GM12878 (cell line): ENCODE measurements at regions not wholly inside any gene's neighbourhood (a gene's known extent, or its start where the extent isn't known, plus 50 kb on each side); places are given as distances from the start of the nearest gene placed in this dataset.

ENCODE experiments used
- ATAC-seq: fragments of 200-7000 bp; cut with Tn5 transposase; 3 replicates; pipeline ENCODE4 v1.9.1; 2020; ENCODE audit warnings: mild to moderate bottlenecking, moderate library complexity
- BruUV-seq: library from RNA; stranded (reverse); fragments of 400-500 nt; replicated peaks from 2 replicates; lab custom pipeline; 2021; lab: Mats Ljungman, UMichigan
- CTCF ChIA-PET: fragments of 300-600 bp; sonication (Branson Sonifier 250); formaldehyde crosslinking; extraction: SDS; loops from one replicate; lab custom pipeline; 2021; ENCODE audit warnings: inconsistent platforms; lab: Yijun Ruan, JAX
- POLR2A ChIA-PET: fragments of 350-600 bp; formaldehyde crosslinking; extraction: SDS; loops from one replicate; lab custom pipeline; 2021; ENCODE audit warnings: inconsistent platforms; lab: Charles Lee
- RAD21 ChIA-PET: fragments of 300-600 bp; sonication (Branson Sonifier 250); formaldehyde crosslinking; loops from one replicate; lab custom pipeline; 2023; ENCODE audit warnings: antibody characterized with exemption; ENCODE audit not compliant: unreplicated experiment; lab: Charles Lee
- SMC1A ChIA-PET: fragments of 300-600 bp; sonication (Branson Sonifier 250); formaldehyde crosslinking; loops from one replicate; lab custom pipeline; 2023; ENCODE audit not compliant: unreplicated experiment, uncharacterized antibody; lab: Charles Lee
- DNase-seq: peaks from one replicate; pipeline ENCODE4 v3.0.0-alpha.2; 2011; ENCODE audit warnings: low read depth, low spot score
- FAIRE-seq: peaks from 3 replicates; lab custom pipeline; 2011; peaks lifted over from hg19 to GRCh38; lab: Jason Lieb, UNC
- H2AFZ ChIP-seq: 2 replicates; pipeline ENCODE4 v1.6.0; 2011; ENCODE audit warnings: low read depth, low read length, control low read depth; ENCODE audit not compliant: control insufficient read depth
- H3K27ac ChIP-seq: 2 replicates; pipeline ENCODE4 v1.5.1; 2011; ENCODE audit warnings: control low read depth; ENCODE audit not compliant: control insufficient read depth, insufficient read depth
- H3K27me3 ChIP-seq, 2 experiments: replicated peaks in 1 of 2; 2 replicates each; pipeline versions ENCODE4 v1.6.0 to v1.6.1; 2011; ENCODE audit warnings: low read length in 1 of 2; ENCODE audit not compliant: control insufficient read depth in 2 of 2, insufficient read depth in 2 of 2
- H3K36me3 ChIP-seq, 2 experiments: 2 replicates each; pipeline ENCODE4 v1.5.1; 2011; ENCODE audit warnings: low read length in 1 of 2; ENCODE audit not compliant: control insufficient read depth in 2 of 2, insufficient read depth in 2 of 2
- H3K4me1 ChIP-seq: 2 replicates; pipeline ENCODE4 v1.6.1; 2011; ENCODE audit warnings: mild to moderate bottlenecking, low read length, moderate library complexity, mixed read lengths; ENCODE audit not compliant: control insufficient read depth, insufficient read depth
- H3K4me2 ChIP-seq: 2 replicates; pipeline ENCODE4 v1.6.0; 2011; ENCODE audit warnings: control low read depth; ENCODE audit not compliant: control insufficient read depth, insufficient read depth
- H3K4me3 ChIP-seq: fragments of 200-600 bp; sonication (generic); 2 replicates; pipeline ENCODE4 v1.5.1; 2016
- H3K79me2 ChIP-seq: 2 replicates; pipeline ENCODE4 v1.6.0; 2011; ENCODE audit warnings: low read length; ENCODE audit not compliant: control insufficient read depth, insufficient read depth
- H3K9ac ChIP-seq: 2 replicates; pipeline ENCODE4 v1.8.0; 2011; ENCODE audit warnings: low read length, control low read depth, mixed read lengths; ENCODE audit not compliant: control insufficient read depth, insufficient read depth
- H3K9me3 ChIP-seq: replicated peaks from 3 replicates; pipeline ENCODE4 v1.5.1; 2011; ENCODE audit warnings: mild to moderate bottlenecking, low read length; ENCODE audit not compliant: control insufficient read depth, insufficient read depth
- H4K20me1 ChIP-seq: 2 replicates; pipeline ENCODE4 v1.6.0; 2011; ENCODE audit not compliant: control insufficient read depth, insufficient read depth
- ASH2L ChIP-seq: fragments of 300-600, 200-600 bp; sonication (generic); IDR thresholded peaks from 2 replicates; pipeline ENCODE4 v1.6.1; 2017; ENCODE audit warnings: low read depth, mild to moderate bottlenecking, borderline replicate concordance
- ATF3 ChIP-seq: IDR thresholded peaks from 2 replicates; pipeline ENCODE4 v1.6.1; 2011; ENCODE audit warnings: low read depth, mild to moderate bottlenecking, low read length, moderate library complexity, borderline replicate concordance; ENCODE audit errors: extremely low read depth
- BRCA1 ChIP-seq: IDR thresholded peaks from 2 replicates; pipeline ENCODE4 v1.6.1; 2011; ENCODE audit warnings: low read depth, low read length, improper control_type of control experiment
- CBX3 ChIP-seq: fragments of 200-600 bp; sonication (generic); IDR thresholded peaks from 2 replicates; pipeline ENCODE4 v1.6.1; 2016; ENCODE audit warnings: low read depth, borderline replicate concordance
- ETV6 ChIP-seq, 2 experiments: fragments of 450-650 bp in 1 of 2; IDR thresholded peaks in 1 of 2; conservative IDR thresholded peaks in 1 of 2; 2 replicates each; pipeline ENCODE4 v1.6.1; 2014; ENCODE audit warnings: antibody characterized with exemption in 1 of 2, borderline replicate concordance in 1 of 2, low read depth in 1 of 2, mild to moderate bottlenecking in 1 of 2, moderate library complexity in 1 of 2
- FOXK2 ChIP-seq: fragments of 450-650 bp; IDR thresholded peaks from 2 replicates; pipeline ENCODE4 v1.6.1; 2017; ENCODE audit warnings: mild to moderate bottlenecking, moderate library complexity
- JUND ChIP-seq: IDR thresholded peaks from 2 replicates; pipeline ENCODE4 v1.6.1; 2012; ENCODE audit warnings: low read depth, mild to moderate bottlenecking, low read length, improper control_type of control experiment, moderate library complexity
- NFXL1 ChIP-seq: fragments of 450-650 bp; IDR thresholded peaks from 2 replicates; pipeline ENCODE4 v1.6.1; 2017; ENCODE audit warnings: antibody characterized with exemption, mild to moderate bottlenecking, borderline replicate concordance
- SUPT20H ChIP-seq: IDR thresholded peaks from 2 replicates; pipeline ENCODE4 v1.6.1; 2011; ENCODE audit warnings: low read depth, mild to moderate bottlenecking, low read length, moderate library complexity, borderline replicate concordance; ENCODE audit not compliant: control insufficient read depth
- SUZ12 ChIP-seq: fragments of 200-600 bp; sonication (generic); IDR thresholded peaks from one replicate; pipeline ENCODE4 v1.6.1; 2018; ENCODE audit warnings: antibody characterized with exemption, mild to moderate bottlenecking; ENCODE audit not compliant: unreplicated experiment
- ZBED1 ChIP-seq: IDR thresholded peaks from 2 replicates; pipeline ENCODE4 v1.6.1; 2016; ENCODE audit warnings: borderline replicate concordance
- in situ Hi-C: fragments of 300-500 bp; cut with MboI; formaldehyde crosslinking; loops from 9 replicates; pipeline ENCODE4 v1.14.3; 2018; ENCODE audit warnings: mixed read lengths
- intact Hi-C: fragments of 100-400 bp; cut with micrococcal nuclease; formaldehyde crosslinking; loops from one replicate; pipeline ENCODE4 v1.14.2; 2022; ENCODE audit not compliant: unreplicated experiment
- TF ChIP-seq, protein P1 (sequence below): IDR thresholded peaks from 2 replicates; pipeline ENCODE4 v1.6.1; 2012; ENCODE audit warnings: low read depth, low read length, improper control_type of control experiment
- TF ChIP-seq, protein P2 (sequence below): IDR thresholded peaks from 2 replicates; pipeline ENCODE4 v1.6.1; 2012; ENCODE audit warnings: low read depth, low read length, improper control_type of control experiment
- TF ChIP-seq, protein P3 (sequence below): IDR thresholded peaks from 2 replicates; pipeline ENCODE4 v1.6.1; 2012; ENCODE audit warnings: mild to moderate bottlenecking, low read depth, low read length
- TF ChIP-seq, protein P4 (sequence below): fragments of 150-350 bp; IDR thresholded peaks from 2 replicates; pipeline ENCODE4 v1.6.1; 2016; ENCODE audit warnings: low read depth, low read length

- in situ Hi-C loops (no loop called here), intact Hi-C loops (no loop called here)
- no peak overlapping the region for H3K27ac ChIP-seq
- no peak overlapping the region for H3K9ac ChIP-seq
- DNase-seq (no peak), ATAC-seq (no peak), FAIRE-seq (no peak)
- no TSS peak for BruUV-seq
- H4K20me1 ChIP-seq = no peaks in the 10 kb centered on the region
- H3K4me3 ChIP-seq = no peak overlapping the region
- ChIA-PET SMC1A (no interaction called here), POLR2A (no interaction called here), CTCF (no interaction called here), RAD21 (interaction anchor here (0.8 kb wide), 1 partner anchor 199 kb away, joined by 3 read pairs; no protein-coding TSS in a partner anchor)
- no peaks in the 10 kb centered on the region for H3K79me2 ChIP-seq
- no peak overlapping the region for H2AFZ ChIP-seq
- no peaks in the 10 kb centered on the region for H3K36me3 ChIP-seq
- H3K9me3 ChIP-seq = no peaks in the 10 kb centered on the region
- no peak overlapping the region for H3K4me2 ChIP-seq
- H3K27me3 ChIP-seq = no peaks in the 10 kb centered on the region
- H3K4me1 ChIP-seq = no peaks in the 10 kb centered on the region
- TF ChIP-seq ATF3 (no peak), SUZ12 (no peak), SUPT20H (no peak), NFXL1 (no peak), FOXK2 (no peak), ASH2L (no peak), BRCA1 (no peak), CBX3 (no peak), ZBED1 (no peak), ETV6 (conservative IDR thresholded peaks at IDR 0.05 in 1 of 2, IDR thresholded peaks at IDR 0.05 in 1 of 2; ENCODE audit: borderline replicate concordance in 1 of 2, low read depth in 1 of 2) (no peak), JUND (no peak)
- TF ChIP-seq, protein P1, sequence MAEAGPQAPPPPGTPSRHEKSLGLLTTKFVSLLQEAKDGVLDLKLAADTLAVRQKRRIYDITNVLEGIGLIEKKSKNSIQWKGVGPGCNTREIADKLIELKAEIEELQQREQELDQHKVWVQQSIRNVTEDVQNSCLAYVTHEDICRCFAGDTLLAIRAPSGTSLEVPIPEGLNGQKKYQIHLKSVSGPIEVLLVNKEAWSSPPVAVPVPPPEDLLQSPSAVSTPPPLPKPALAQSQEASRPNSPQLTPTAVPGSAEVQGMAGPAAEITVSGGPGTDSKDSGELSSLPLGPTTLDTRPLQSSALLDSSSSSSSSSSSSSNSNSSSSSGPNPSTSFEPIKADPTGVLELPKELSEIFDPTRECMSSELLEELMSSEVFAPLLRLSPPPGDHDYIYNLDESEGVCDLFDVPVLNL = no peak
- TF ChIP-seq, protein P2, sequence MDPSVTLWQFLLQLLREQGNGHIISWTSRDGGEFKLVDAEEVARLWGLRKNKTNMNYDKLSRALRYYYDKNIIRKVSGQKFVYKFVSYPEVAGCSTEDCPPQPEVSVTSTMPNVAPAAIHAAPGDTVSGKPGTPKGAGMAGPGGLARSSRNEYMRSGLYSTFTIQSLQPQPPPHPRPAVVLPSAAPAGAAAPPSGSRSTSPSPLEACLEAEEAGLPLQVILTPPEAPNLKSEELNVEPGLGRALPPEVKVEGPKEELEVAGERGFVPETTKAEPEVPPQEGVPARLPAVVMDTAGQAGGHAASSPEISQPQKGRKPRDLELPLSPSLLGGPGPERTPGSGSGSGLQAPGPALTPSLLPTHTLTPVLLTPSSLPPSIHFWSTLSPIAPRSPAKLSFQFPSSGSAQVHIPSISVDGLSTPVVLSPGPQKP = no peak
- TF ChIP-seq, protein P3, sequence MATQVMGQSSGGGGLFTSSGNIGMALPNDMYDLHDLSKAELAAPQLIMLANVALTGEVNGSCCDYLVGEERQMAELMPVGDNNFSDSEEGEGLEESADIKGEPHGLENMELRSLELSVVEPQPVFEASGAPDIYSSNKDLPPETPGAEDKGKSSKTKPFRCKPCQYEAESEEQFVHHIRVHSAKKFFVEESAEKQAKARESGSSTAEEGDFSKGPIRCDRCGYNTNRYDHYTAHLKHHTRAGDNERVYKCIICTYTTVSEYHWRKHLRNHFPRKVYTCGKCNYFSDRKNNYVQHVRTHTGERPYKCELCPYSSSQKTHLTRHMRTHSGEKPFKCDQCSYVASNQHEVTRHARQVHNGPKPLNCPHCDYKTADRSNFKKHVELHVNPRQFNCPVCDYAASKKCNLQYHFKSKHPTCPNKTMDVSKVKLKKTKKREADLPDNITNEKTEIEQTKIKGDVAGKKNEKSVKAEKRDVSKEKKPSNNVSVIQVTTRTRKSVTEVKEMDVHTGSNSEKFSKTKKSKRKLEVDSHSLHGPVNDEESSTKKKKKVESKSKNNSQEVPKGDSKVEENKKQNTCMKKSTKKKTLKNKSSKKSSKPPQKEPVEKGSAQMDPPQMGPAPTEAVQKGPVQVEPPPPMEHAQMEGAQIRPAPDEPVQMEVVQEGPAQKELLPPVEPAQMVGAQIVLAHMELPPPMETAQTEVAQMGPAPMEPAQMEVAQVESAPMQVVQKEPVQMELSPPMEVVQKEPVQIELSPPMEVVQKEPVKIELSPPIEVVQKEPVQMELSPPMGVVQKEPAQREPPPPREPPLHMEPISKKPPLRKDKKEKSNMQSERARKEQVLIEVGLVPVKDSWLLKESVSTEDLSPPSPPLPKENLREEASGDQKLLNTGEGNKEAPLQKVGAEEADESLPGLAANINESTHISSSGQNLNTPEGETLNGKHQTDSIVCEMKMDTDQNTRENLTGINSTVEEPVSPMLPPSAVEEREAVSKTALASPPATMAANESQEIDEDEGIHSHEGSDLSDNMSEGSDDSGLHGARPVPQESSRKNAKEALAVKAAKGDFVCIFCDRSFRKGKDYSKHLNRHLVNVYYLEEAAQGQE = no peak
- TF ChIP-seq, protein P4, sequence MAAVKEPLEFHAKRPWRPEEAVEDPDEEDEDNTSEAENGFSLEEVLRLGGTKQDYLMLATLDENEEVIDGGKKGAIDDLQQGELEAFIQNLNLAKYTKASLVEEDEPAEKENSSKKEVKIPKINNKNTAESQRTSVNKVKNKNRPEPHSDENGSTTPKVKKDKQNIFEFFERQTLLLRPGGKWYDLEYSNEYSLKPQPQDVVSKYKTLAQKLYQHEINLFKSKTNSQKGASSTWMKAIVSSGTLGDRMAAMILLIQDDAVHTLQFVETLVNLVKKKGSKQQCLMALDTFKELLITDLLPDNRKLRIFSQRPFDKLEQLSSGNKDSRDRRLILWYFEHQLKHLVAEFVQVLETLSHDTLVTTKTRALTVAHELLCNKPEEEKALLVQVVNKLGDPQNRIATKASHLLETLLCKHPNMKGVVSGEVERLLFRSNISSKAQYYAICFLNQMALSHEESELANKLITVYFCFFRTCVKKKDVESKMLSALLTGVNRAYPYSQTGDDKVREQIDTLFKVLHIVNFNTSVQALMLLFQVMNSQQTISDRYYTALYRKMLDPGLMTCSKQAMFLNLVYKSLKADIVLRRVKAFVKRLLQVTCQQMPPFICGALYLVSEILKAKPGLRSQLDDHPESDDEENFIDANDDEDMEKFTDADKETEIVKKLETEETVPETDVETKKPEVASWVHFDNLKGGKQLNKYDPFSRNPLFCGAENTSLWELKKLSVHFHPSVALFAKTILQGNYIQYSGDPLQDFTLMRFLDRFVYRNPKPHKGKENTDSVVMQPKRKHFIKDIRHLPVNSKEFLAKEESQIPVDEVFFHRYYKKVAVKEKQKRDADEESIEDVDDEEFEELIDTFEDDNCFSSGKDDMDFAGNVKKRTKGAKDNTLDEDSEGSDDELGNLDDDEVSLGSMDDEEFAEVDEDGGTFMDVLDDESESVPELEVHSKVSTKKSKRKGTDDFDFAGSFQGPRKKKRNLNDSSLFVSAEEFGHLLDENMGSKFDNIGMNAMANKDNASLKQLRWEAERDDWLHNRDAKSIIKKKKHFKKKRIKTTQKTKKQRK = no peak
Measured at GRCh38 chr5:148931453-148932057, 105.1 kb downstream of the ADRB2 start.
